DND-41 (cell line): ENCODE measurements at regions not wholly inside any gene's neighbourhood (a gene's known extent, or its start where the extent isn't known, plus 50 kb on each side); places are given as distances from the start of the nearest gene placed in this dataset.

Experiments used
- CTCF ChIP-seq: IDR thresholded peaks from 2 replicates; pipeline ENCODE4 v1.5.1; 2012; ENCODE audit warnings: borderline replicate concordance, low read length, moderate library complexity, mild to moderate bottlenecking; ENCODE audit not compliant: poor library complexity, severe bottlenecking; ENCODE audit errors: extremely low read depth
- EZH2 ChIP-seq: IDR thresholded peaks from 3 replicates; pipeline ENCODE4 v1.6.1; 2012; ENCODE audit warnings: borderline replicate concordance, low read depth, mild to moderate bottlenecking, moderate library complexity, low read length, inconsistent platforms; ENCODE audit not compliant: severe bottlenecking

DNA sequence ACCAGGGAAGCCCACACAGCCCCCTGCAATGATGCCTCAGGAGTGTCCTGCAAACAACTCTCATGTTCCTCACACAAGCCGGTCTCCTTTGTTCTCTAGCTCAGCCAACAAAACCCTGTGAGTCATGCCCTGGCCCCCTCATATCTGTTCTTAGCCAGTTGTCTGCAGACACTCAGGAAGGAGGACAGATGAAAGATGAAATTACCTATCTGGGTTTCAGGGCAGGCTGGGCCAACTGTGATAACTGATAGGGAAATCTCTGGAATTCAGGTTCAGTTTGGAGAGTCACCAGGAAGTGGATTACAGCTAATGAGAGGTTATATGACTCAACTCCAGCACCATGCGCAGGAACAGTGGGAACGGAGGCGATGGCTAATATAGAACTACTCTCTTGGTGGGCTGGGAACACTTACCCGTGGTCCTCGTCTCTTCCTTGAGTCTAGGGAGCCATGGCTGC is 352.0 kb upstream of the ADAMTS9 start:
- TF ChIP-seq CTCF (no peak), EZH2 (no peak)
